Tibial artery (tissue), 4 donors: ENCODE measurements at regions not wholly inside any gene's neighbourhood (a gene's known extent, or its start where the extent isn't known, plus 50 kb on each side); places are given as distances from the start of the nearest gene placed in this dataset.

Experiments
- DNase-seq, 2 donors: peaks; one replicate each; pipeline ENCODE4 v3.0.0-alpha.2; 2019
- H3K27ac ChIP-seq, 2 donors: fragments of 200-600 bp; sonication (generic) in 1 of 2; 1 replicate in 1 of 2; 2 replicates in 1 of 2; pipeline ENCODE4 v1.5.1; 2018 to 2019; ENCODE audit warnings: mild to moderate bottlenecking in 1 of 2
- H3K27me3 ChIP-seq, 2 donors: fragments of 200-600 bp; sonication (generic) in 1 of 2; one replicate each; pipeline versions ENCODE4 v1.5.1 to v1.6.0; 2016 to 2019
- H3K36me3 ChIP-seq, 3 donors: fragments of 200-600 bp; sonication (generic) in 2 of 3; one replicate each; pipeline ENCODE4 v1.5.1; 2016 to 2019; ENCODE audit warnings: mild to moderate bottlenecking in 2 of 3
- H3K4me1 ChIP-seq, 4 donors: fragments of 200-600 bp; sonication (generic) in 2 of 4; 1 replicate in 3 of 4; 2 replicates in 1 of 4; pipeline ENCODE4 v1.5.1; 2016 to 2019
- H3K4me3 ChIP-seq, 2 donors: fragments of 200-600 bp; sonication (generic) in 1 of 2; 1 replicate in 1 of 2; 2 replicates in 1 of 2; pipeline ENCODE4 v1.5.1; 2018 to 2019; ENCODE audit warnings: mild to moderate bottlenecking in 2 of 2
- H3K9me3 ChIP-seq, 3 donors: fragments of 200-600 bp; sonication (generic) in 1 of 3; one replicate each; pipeline ENCODE4 v1.5.1; 2016 to 2019
- intact Hi-C: fragments of 100-400 bp; cut with DNase I; formaldehyde crosslinking; loops from one replicate; pipeline ENCODE4 v1.15.0; 2023; ENCODE audit warnings: low total_unique reads
- TF ChIP-seq, protein P1 (sequence below), 2 experiments: fragments of 200-600 bp in 1 of 2; fragments of 450-650 bp in 1 of 2; IDR thresholded peaks; one replicate each; pipeline ENCODE4 v1.5.1; 2017 to 2019; ENCODE audit warnings: antibody characterized with exemption in 2 of 2, mild to moderate bottlenecking in 1 of 2, moderate library complexity in 1 of 2

DNA sequence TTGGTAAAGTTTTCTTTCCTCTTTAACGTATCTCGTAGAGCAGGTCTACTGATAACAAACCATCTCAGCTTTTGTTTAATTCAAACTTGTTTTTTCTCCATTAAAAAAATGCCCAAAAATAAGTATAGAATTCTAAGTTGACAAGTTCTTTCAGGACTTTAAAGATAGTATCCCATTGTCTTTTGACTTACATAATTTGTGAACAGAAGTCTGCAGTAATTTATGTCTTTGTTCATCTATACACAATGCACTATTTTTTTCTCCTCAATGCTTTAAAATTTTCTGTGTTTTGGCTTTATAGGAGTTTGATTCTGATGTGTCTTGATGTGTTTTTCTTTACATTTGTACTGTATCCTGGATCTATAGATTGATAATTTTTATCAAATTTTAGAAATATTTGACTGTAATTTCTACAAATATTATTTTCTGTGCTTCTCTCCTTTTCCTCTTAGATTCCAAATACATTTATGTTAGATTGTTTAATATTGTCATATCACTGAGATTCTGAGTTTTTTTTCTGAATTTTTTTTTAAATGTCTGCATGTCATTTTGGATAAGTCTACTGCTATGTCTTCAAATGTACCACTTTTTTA is 143.3 kb downstream of the FTCDNL1 start:
- Histone ChIP-seq H3K9me3 (no peaks in the 10 kb centered on the region), H3K27ac (no peak overlapping the region), H3K27me3 (no peaks in the 10 kb centered on the region), H3K36me3 (no peaks in the 10 kb centered on the region), H3K4me1 (no peaks in the 10 kb centered on the region), H3K4me3 (no peak overlapping the region)
- intact Hi-C loops, result no loop called here
- TF ChIP-seq, protein P1, sequence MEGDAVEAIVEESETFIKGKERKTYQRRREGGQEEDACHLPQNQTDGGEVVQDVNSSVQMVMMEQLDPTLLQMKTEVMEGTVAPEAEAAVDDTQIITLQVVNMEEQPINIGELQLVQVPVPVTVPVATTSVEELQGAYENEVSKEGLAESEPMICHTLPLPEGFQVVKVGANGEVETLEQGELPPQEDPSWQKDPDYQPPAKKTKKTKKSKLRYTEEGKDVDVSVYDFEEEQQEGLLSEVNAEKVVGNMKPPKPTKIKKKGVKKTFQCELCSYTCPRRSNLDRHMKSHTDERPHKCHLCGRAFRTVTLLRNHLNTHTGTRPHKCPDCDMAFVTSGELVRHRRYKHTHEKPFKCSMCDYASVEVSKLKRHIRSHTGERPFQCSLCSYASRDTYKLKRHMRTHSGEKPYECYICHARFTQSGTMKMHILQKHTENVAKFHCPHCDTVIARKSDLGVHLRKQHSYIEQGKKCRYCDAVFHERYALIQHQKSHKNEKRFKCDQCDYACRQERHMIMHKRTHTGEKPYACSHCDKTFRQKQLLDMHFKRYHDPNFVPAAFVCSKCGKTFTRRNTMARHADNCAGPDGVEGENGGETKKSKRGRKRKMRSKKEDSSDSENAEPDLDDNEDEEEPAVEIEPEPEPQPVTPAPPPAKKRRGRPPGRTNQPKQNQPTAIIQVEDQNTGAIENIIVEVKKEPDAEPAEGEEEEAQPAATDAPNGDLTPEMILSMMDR (IDR thresholded peaks at IDR 0.05), result no peak
- no peak for DNase-seq

- no peak overlapping the region for H3K4me3 ChIP-seq
- H3K27ac ChIP-seq, result no peak overlapping the region
- TF ChIP-seq, protein P1 (IDR thresholded peaks at IDR 0.05), result no peak
- H3K36me3 ChIP-seq, result no peaks in the 10 kb centered on the region
- intact Hi-C loops, result no loop called here
- no peaks in the 10 kb centered on the region for H3K4me1 ChIP-seq
- H3K9me3 ChIP-seq, result no peaks in the 10 kb centered on the region
- DNase-seq, result no peak
- H3K27me3 ChIP-seq, result no peaks in the 10 kb centered on the region
Observed at GRCh38 chr2:199705538-199705937, 145.5 kb downstream of the FTCDNL1 start.

- Histone ChIP-seq H3K4me3 (no peak overlapping the region), H3K4me1 (no peaks in the 10 kb centered on the region), H3K9me3 (no peaks in the 10 kb centered on the region), H3K36me3 (no peaks in the 10 kb centered on the region), H3K27me3 (no peaks in the 10 kb centered on the region), H3K27ac (no peak overlapping the region)
- DNase-seq, result no peak
- TF ChIP-seq, protein P1 (IDR thresholded peaks at IDR 0.05), result peak; percentile 19 to 22
- intact Hi-C loops, result no loop called here
Observed at GRCh38 chr2:199704358-199705238, 146.4 kb downstream of the FTCDNL1 start.

GRCh38 chr2:199703199-199703598 is 147.8 kb downstream of the FTCDNL1 start:
- H3K9me3 ChIP-seq, result no peaks in the 10 kb centered on the region
- H3K4me3 ChIP-seq, result no peak overlapping the region
- no peak overlapping the region for H3K27ac ChIP-seq
- no peaks in the 10 kb centered on the region for H3K36me3 ChIP-seq
- H3K4me1 ChIP-seq, result no peaks in the 10 kb centered on the region
- no peak for DNase-seq
- H3K27me3 ChIP-seq, result no peaks in the 10 kb centered on the region
- intact Hi-C loops, result no loop called here
- TF ChIP-seq, protein P1 (IDR thresholded peaks at IDR 0.05), result no peak

DNA sequence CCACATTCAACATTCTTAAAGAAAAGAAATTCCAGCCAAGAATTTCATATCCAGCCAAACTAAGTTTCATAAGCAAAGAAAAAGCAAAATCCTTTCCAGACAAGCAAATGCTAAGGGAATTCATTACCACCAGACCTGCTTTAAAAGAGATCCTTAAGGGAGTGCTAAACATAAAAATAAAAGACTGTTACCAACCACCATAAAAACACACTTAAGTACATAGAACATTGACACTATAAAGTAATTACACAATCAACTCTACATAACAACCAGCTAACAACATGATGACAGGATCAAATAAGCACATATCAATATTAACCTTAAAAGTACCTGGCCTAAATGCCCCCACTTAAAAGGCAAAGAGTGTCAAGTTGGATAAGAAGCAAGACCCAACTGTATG is 153.5 kb downstream of the FTCDNL1 start:
- Histone ChIP-seq H3K27me3 (no peaks in the 10 kb centered on the region), H3K27ac (no peak overlapping the region), H3K9me3 (no peaks in the 10 kb centered on the region), H3K4me3 (no peak overlapping the region), H3K4me1 (no peaks in the 10 kb centered on the region), H3K36me3 (no peaks in the 10 kb centered on the region)
- DNase-seq, result no peak
- intact Hi-C loops, result no loop called here
- TF ChIP-seq, protein P1 (IDR thresholded peaks at IDR 0.05), result no peak
